ENCODE measurements at regions not wholly inside any gene's neighbourhood (a gene's known extent, or its start where the extent isn't known, plus 50 kb on each side); places are given as distances from the start of the nearest gene placed in this dataset.

DNA sequence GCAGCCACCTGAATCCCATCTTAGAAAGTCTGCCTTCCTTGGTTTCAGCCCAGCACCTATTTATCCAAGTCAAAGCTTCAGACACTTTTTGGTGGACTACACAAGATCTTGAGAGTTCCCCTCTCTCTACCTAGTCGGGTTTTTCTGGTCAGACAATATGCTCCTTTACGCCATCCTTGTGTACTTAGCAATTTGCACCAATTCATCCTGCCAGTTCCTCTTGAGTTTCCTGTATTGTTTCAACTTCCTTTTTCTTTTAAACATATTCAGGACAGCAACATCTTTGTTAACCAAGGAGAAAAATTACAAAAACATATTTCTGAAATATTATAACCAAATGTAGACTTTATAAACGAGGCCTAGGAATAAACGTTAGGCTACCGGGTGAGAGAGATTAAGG, 368.2 kb upstream of the CADM1 start:
- H4K20me1 ChIP-seq (ENCODE audit: insufficient read depth, low read length) = no peaks in the 10 kb centered on the region
- no peaks in the 10 kb centered on the region for H3K9me2 ChIP-seq (ENCODE audit: low read depth, low read length)
- no peaks in the 10 kb centered on the region for H3K79me2 ChIP-seq (ENCODE audit: insufficient read depth, low read length)
- no peaks in the 10 kb centered on the region for H3F3A ChIP-seq (ENCODE audit: insufficient read depth, low read length)
- H3K36me3 ChIP-seq (ENCODE audit: insufficient read depth, low read length) = no peaks in the 10 kb centered on the region
- H3K9me3 ChIP-seq (ENCODE audit: low read length) = no peaks in the 10 kb centered on the region
- no peak for TF ChIP-seq EZH2 (IDR thresholded peaks at IDR 0.05; ENCODE audit: borderline replicate concordance, low read length)
- TF ChIP-seq, protein P1, sequence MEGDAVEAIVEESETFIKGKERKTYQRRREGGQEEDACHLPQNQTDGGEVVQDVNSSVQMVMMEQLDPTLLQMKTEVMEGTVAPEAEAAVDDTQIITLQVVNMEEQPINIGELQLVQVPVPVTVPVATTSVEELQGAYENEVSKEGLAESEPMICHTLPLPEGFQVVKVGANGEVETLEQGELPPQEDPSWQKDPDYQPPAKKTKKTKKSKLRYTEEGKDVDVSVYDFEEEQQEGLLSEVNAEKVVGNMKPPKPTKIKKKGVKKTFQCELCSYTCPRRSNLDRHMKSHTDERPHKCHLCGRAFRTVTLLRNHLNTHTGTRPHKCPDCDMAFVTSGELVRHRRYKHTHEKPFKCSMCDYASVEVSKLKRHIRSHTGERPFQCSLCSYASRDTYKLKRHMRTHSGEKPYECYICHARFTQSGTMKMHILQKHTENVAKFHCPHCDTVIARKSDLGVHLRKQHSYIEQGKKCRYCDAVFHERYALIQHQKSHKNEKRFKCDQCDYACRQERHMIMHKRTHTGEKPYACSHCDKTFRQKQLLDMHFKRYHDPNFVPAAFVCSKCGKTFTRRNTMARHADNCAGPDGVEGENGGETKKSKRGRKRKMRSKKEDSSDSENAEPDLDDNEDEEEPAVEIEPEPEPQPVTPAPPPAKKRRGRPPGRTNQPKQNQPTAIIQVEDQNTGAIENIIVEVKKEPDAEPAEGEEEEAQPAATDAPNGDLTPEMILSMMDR (IDR thresholded peaks at IDR 0.05; ENCODE audit: low read length) = no peak
- no peak overlapping the region for H3K4me2 ChIP-seq (ENCODE audit: low read length)
- peaks cover 7% of the 10 kb centered on the region for H3K4me1 ChIP-seq (ENCODE audit: insufficient read depth, low read length, severe bottlenecking)
- H3K9ac ChIP-seq (ENCODE audit: low read length) = no peak overlapping the region
- no peak overlapping the region for H3K4me3 ChIP-seq (ENCODE audit: low read depth, low read length, poor library complexity, severe bottlenecking)
- no peaks in the 10 kb centered on the region for H3K27me3 ChIP-seq (ENCODE audit: insufficient read depth, low read length)
- H2AFZ ChIP-seq (ENCODE audit: low read length) = no peak overlapping the region
- no peak overlapping the region for H3K27ac ChIP-seq (ENCODE audit: low read depth, low read length, poor library complexity, severe bottlenecking)

DNA sequence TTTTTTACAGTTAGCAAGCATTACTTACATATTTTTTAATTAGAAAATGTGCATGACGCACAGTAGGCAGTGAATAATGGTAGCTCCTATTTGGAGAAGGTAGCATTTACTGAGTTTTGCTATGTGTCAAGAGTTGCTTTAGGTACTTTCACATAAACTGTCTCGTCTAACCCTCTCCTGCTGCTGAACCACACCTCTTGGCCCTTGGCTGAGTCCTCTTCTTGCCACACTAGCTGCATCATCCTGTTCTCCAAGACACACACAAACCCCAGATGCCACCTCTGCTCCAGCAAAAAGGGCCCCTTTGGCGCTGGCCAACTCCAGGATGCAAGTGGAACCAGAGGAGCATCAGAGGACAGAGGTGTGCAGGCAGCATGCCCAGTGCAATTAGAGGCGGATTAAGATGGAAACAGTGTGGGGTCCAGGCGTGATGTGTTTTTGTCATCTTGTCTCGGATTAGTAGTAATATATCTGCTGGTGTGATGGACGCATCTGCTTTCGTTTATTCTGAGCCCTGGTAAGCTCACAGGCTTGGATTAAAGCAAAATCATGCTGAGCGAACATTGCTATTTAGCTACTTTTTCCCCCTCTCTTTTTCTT, 367.0 kb upstream of the CADM1 start:
- H3K27me3 ChIP-seq (ENCODE audit: insufficient read depth, low read length) = no peaks in the 10 kb centered on the region
- no peaks in the 10 kb centered on the region for H4K20me1 ChIP-seq (ENCODE audit: insufficient read depth, low read length)
- H3K4me2 ChIP-seq (ENCODE audit: low read length) = no peak overlapping the region
- no peak overlapping the region for H3K4me3 ChIP-seq (ENCODE audit: low read depth, low read length, poor library complexity, severe bottlenecking)
- H3K9me3 ChIP-seq (ENCODE audit: low read length) = no peaks in the 10 kb centered on the region
- H3K36me3 ChIP-seq (ENCODE audit: insufficient read depth, low read length) = no peaks in the 10 kb centered on the region
- no peak for TF ChIP-seq EZH2 (IDR thresholded peaks at IDR 0.05; ENCODE audit: borderline replicate concordance, low read length)
- TF ChIP-seq, protein P1 (IDR thresholded peaks at IDR 0.05; ENCODE audit: low read length) = no peak
- H3K9ac ChIP-seq (ENCODE audit: low read length) = no peak overlapping the region
- no peak overlapping the region for H3K27ac ChIP-seq (ENCODE audit: low read depth, low read length, poor library complexity, severe bottlenecking)
- H3K9me2 ChIP-seq (ENCODE audit: low read depth, low read length) = no peaks in the 10 kb centered on the region
- H2AFZ ChIP-seq (ENCODE audit: low read length) = no peak overlapping the region
- no peaks in the 10 kb centered on the region for H3F3A ChIP-seq (ENCODE audit: insufficient read depth, low read length)
- H3K79me2 ChIP-seq (ENCODE audit: insufficient read depth, low read length) = no peaks in the 10 kb centered on the region
- peaks cover 7% of the 10 kb centered on the region for H3K4me1 ChIP-seq (ENCODE audit: insufficient read depth, low read length, severe bottlenecking)

- Histone ChIP-seq H3K9me3 (ENCODE audit: low read length) (no peaks in the 10 kb centered on the region), H3F3A (ENCODE audit: insufficient read depth, low read length) (no peaks in the 10 kb centered on the region), H3K36me3 (ENCODE audit: insufficient read depth, low read length) (no peaks in the 10 kb centered on the region), H3K9me2 (ENCODE audit: low read depth, low read length) (no peaks in the 10 kb centered on the region), H3K4me2 (ENCODE audit: low read length) (no peak overlapping the region), H3K27me3 (ENCODE audit: insufficient read depth, low read length) (no peaks in the 10 kb centered on the region), H3K79me2 (ENCODE audit: insufficient read depth, low read length) (no peaks in the 10 kb centered on the region), H2AFZ (ENCODE audit: low read length) (no peak overlapping the region), H3K4me3 (ENCODE audit: low read depth, low read length, poor library complexity, severe bottlenecking) (no peak overlapping the region), H4K20me1 (ENCODE audit: insufficient read depth, low read length) (no peaks in the 10 kb centered on the region), H3K4me1 (ENCODE audit: insufficient read depth, low read length, severe bottlenecking) (peaks cover 7% of the 10 kb centered on the region), H3K9ac (ENCODE audit: low read length) (no peak overlapping the region), H3K27ac (ENCODE audit: low read depth, low read length, poor library complexity, severe bottlenecking) (no peak overlapping the region)
- TF ChIP-seq, protein P1 (IDR thresholded peaks at IDR 0.05; ENCODE audit: low read length) = peak; percentile 33; the same call in 1 of the 2 replicates
- no peak for TF ChIP-seq EZH2 (IDR thresholded peaks at IDR 0.05; ENCODE audit: borderline replicate concordance, low read length)
These were observed 365.7 kb upstream of the CADM1 start for GRCh38 chr11:115869780-115870431.

Measured in OCI-LY1 (cell line).